ENCODE measurements at regions not wholly inside any gene's neighbourhood (a gene's known extent, or its start where the extent isn't known, plus 50 kb on each side); places are given as distances from the start of the nearest gene placed in this dataset.

DNA sequence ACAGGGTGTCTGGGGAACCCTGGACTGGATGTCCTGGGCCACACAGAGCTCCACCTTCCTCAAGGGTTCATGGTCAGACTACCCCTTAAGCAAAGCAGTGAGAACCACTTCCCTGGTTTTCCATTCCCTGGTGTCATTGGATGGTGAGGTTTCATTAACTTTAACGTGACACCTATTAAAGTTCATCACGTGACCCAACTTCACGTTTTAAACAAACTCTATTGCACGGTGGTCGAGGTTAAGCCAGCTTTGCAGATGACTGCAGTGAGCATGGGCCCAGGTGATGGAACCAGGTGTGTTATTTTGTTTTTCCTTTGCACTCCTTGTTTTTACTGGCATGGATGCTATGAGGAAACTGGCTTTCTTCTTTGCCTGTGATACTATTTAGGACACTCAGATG, 385.7 kb upstream of the IRX1 start:
- Histone ChIP-seq H3K27me3 (no peaks in the 10 kb centered on the region), H3K9me3 (no peaks in the 10 kb centered on the region), H3K27ac (no peak overlapping the region), H3K4me3 (no peak overlapping the region), H3K36me3 (no peaks in the 10 kb centered on the region), H3K4me1 (no peaks in the 10 kb centered on the region)
- intact Hi-C loops (cut with DNase I; ENCODE audit: low total_unique reads), result no loop called here
- DNase-seq, result no peak
- in situ Hi-C loops (cut with MboI; ENCODE audit: low pct_ligation_motif_present in 1 of 4, low pct_unique_long_range_greater_than_20kb in 1 of 4, low sequenced_read_pairs in 3 of 4), result no loop called here
- WGBS, 2 donors (ENCODE audit: low coverage in 1 of 2), result 68 to 71% methylated on average over 5 of the region's 5 CpGs
- TF ChIP-seq POLR2AphosphoS5 (IDR thresholded peaks at IDR 0.05) (no peak), EP300 (IDR thresholded peaks at IDR 0.05; ENCODE audit: low read depth) (no peak), POLR2A (IDR thresholded peaks at IDR 0.05) (no peak)
- TF ChIP-seq, protein P1, sequence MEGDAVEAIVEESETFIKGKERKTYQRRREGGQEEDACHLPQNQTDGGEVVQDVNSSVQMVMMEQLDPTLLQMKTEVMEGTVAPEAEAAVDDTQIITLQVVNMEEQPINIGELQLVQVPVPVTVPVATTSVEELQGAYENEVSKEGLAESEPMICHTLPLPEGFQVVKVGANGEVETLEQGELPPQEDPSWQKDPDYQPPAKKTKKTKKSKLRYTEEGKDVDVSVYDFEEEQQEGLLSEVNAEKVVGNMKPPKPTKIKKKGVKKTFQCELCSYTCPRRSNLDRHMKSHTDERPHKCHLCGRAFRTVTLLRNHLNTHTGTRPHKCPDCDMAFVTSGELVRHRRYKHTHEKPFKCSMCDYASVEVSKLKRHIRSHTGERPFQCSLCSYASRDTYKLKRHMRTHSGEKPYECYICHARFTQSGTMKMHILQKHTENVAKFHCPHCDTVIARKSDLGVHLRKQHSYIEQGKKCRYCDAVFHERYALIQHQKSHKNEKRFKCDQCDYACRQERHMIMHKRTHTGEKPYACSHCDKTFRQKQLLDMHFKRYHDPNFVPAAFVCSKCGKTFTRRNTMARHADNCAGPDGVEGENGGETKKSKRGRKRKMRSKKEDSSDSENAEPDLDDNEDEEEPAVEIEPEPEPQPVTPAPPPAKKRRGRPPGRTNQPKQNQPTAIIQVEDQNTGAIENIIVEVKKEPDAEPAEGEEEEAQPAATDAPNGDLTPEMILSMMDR (IDR thresholded peaks at IDR 0.05), result no peak

DNA sequence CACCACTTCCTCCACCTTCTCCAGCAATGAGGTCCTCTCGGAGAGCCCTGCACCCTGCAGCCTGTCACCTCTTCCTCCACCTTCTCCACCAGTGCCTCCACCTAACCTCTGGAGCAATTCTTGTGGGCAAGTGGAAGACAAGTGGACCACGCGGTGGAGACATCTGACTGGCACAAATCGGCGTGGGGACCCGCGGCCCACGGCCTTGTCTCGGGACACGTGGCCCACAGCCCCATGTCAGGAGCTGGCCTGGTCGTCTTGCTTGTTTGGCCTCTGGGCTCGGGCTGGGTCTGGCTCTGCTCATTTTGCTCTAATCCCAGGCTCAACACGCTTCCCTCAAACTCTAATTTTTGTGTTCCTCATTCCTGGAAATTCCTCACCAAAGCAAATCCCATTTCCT, 393.1 kb upstream of the IRX1 start:
- H3K27me3 ChIP-seq, result peaks cover 5% of the 10 kb centered on the region
- H3K36me3 ChIP-seq, result no peaks in the 10 kb centered on the region
- no peaks in the 10 kb centered on the region for H3K4me1 ChIP-seq
- DNase-seq, result no peak
- WGBS, 2 donors (ENCODE audit: low coverage in 1 of 2), result 86 to 88% methylated on average over 1 to 13 of the region's 13 CpGs
- no peaks in the 10 kb centered on the region for H3K9me3 ChIP-seq
- H3K27ac ChIP-seq, result no peak overlapping the region
- intact Hi-C loops (cut with DNase I; ENCODE audit: low total_unique reads), result no loop called here
- TF ChIP-seq POLR2A (IDR thresholded peaks at IDR 0.05) (no peak), EP300 (IDR thresholded peaks at IDR 0.05; ENCODE audit: low read depth) (no peak), POLR2AphosphoS5 (IDR thresholded peaks at IDR 0.05) (no peak)
- TF ChIP-seq, protein P1 (IDR thresholded peaks at IDR 0.05), result no peak
- in situ Hi-C loops (cut with MboI; ENCODE audit: low pct_ligation_motif_present in 1 of 4, low pct_unique_long_range_greater_than_20kb in 1 of 4, low sequenced_read_pairs in 3 of 4), result no loop called here
- no peak overlapping the region for H3K4me3 ChIP-seq

DNA sequence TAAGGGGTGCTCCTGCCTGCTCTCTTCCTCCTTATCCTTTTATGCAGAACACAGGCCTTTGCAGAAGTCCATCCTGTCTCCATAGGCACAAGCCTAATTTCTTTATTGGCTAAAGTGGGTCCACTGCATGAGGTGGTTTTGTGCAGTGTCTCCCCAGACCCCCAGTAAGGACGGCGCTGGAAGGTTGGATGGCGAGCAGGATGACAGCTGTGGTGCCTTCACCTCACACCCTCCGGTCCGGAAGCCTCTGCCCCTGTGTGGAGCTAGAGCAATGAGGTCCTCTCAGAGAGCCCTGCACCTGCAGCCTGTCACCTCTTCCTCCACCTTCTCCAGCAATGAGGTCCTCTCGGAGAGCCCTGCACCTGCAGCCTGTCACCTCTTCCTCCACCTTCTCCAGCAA, 393.7 kb upstream of the IRX1 start:
- no peaks in the 10 kb centered on the region for H3K36me3 ChIP-seq
- no peak for DNase-seq
- intact Hi-C loops (cut with DNase I; ENCODE audit: low total_unique reads) (no loop called here), in situ Hi-C loops (cut with MboI; ENCODE audit: low pct_ligation_motif_present in 1 of 4, low pct_unique_long_range_greater_than_20kb in 1 of 4, low sequenced_read_pairs in 3 of 4) (no loop called here)
- TF ChIP-seq EP300 (IDR thresholded peaks at IDR 0.05; ENCODE audit: low read depth) (no peak), POLR2AphosphoS5 (IDR thresholded peaks at IDR 0.05) (no peak), POLR2A (IDR thresholded peaks at IDR 0.05) (no peak)
- TF ChIP-seq, protein P1 (IDR thresholded peaks at IDR 0.05), result no peak
- peaks cover 7% of the 10 kb centered on the region for H3K27me3 ChIP-seq
- H3K27ac ChIP-seq, result no peak overlapping the region
- no peaks in the 10 kb centered on the region for H3K9me3 ChIP-seq
- no peaks in the 10 kb centered on the region for H3K4me1 ChIP-seq
- H3K4me3 ChIP-seq, result no peak overlapping the region
- 90% methylated on average over 6 of the region's 6 CpGs; no CpG with 5 or more reads in 1 of the 2 donors for WGBS, 2 donors (ENCODE audit: low coverage in 1 of 2)

DNA sequence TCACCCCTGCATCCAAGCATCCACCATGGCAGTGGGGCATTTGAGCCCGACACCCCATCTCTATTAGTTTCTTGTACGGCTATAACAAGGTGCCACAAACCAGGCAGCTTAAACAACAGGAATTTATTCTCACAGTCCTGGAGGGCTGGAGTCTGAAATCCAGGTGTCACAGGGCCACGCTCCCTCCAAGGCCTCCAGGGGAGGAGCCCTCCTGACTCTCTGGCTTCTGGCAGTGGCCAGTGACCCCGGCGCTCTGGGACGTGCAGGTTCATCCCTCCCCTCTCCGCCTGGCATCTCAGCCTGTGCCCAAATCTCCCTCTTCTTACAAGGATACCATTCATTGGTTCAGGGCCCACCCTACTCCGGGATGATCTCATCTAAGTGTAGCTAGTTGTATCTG, 394.5 kb upstream of the IRX1 start:
- 81 to 82% methylated on average over 8 of the region's 8 CpGs for WGBS, 2 donors (ENCODE audit: low coverage in 1 of 2)
- TF ChIP-seq, protein P1 (IDR thresholded peaks at IDR 0.05), result no peak
- TF ChIP-seq POLR2A (IDR thresholded peaks at IDR 0.05) (no peak), EP300 (IDR thresholded peaks at IDR 0.05; ENCODE audit: low read depth) (no peak), POLR2AphosphoS5 (IDR thresholded peaks at IDR 0.05) (no peak)
- no peaks in the 10 kb centered on the region for H3K9me3 ChIP-seq
- H3K4me3 ChIP-seq, result no peak overlapping the region
- no peaks in the 10 kb centered on the region for H3K36me3 ChIP-seq
- H3K4me1 ChIP-seq, result no peaks in the 10 kb centered on the region
- H3K27me3 ChIP-seq, result peaks cover 7% of the 10 kb centered on the region
- intact Hi-C loops (cut with DNase I; ENCODE audit: low total_unique reads) (no loop called here), in situ Hi-C loops (cut with MboI; ENCODE audit: low pct_ligation_motif_present in 1 of 4, low pct_unique_long_range_greater_than_20kb in 1 of 4, low sequenced_read_pairs in 3 of 4) (no loop called here)
- no peak for DNase-seq
- H3K27ac ChIP-seq, result no peak overlapping the region

All from transverse colon (tissue), 4 donors.